ACC112 (cell line): ENCODE measurements at regions not wholly inside any gene's neighbourhood (a gene's known extent, or its start where the extent isn't known, plus 50 kb on each side); places are given as distances from the start of the nearest gene placed in this dataset.

Experiments used
- H2AFZ ChIP-seq: fragments of 200-600 bp; sonication (generic); one replicate; pipeline ENCODE4 v1.6.0; 2017; ENCODE audit warnings: antibody characterized with exemption, low read length; ENCODE audit not compliant: unreplicated experiment
- H3K27ac ChIP-seq: fragments of 200-600 bp; sonication (generic); 2 replicates; pipeline ENCODE4 v1.5.1; 2014; ENCODE audit warnings: low read depth, mild to moderate bottlenecking, antibody characterized with exemption, low read length, moderate library complexity
- H3K27me3 ChIP-seq: fragments of 200-600 bp; sonication (generic); 2 replicates; pipeline ENCODE4 v1.6.1; 2014; ENCODE audit warnings: mild to moderate bottlenecking, antibody characterized with exemption, low read length, moderate library complexity, mixed read lengths; ENCODE audit not compliant: insufficient read depth
- H3K36me3 ChIP-seq: fragments of 200-600 bp; sonication (generic); 2 replicates; pipeline ENCODE4 v1.6.1; 2016; ENCODE audit warnings: mild to moderate bottlenecking, antibody characterized with exemption, low read length, moderate library complexity, mixed read lengths; ENCODE audit not compliant: insufficient read depth
- H3K4me1 ChIP-seq: fragments of 200-600 bp; sonication (generic); one replicate; pipeline ENCODE4 v1.6.1; 2016; ENCODE audit warnings: low read length, mixed read lengths; ENCODE audit not compliant: insufficient read depth, unreplicated experiment, control insufficient read depth
- H3K4me3 ChIP-seq: fragments of 200-600 bp; sonication (generic); 2 replicates; pipeline ENCODE4 v1.5.1; 2014; ENCODE audit warnings: mild to moderate bottlenecking, low read depth, low read length
- H3K79me2 ChIP-seq: fragments of 200-600 bp; sonication (generic); one replicate; pipeline ENCODE4 v1.6.0; 2016; ENCODE audit warnings: low read length; ENCODE audit not compliant: control insufficient read depth, unreplicated experiment, insufficient read depth

GRCh38 chr3:159216311-159216710 lies 414.5 kb downstream of the MFSD1 start:
- H3K27me3 ChIP-seq, result no peaks in the 10 kb centered on the region
- H3K79me2 ChIP-seq, result no peaks in the 10 kb centered on the region

DNA sequence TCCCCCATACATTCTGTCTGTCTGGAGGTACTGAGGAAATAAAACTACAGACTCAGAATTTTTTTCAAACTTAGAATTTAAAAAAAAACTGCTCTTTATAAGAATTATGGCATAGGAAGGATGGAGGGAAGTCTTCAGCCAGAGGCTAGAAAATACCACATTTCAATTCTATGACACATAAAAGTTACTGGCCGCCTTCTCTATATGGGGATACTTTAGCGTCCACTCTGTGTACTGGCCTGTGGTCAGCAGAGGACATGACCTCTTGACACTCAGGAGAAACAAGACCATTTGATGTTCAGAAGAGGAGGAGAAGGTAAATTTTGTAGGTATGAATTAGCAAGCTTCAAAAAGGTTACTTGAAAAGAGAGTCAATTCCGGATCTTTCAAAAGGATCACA lies 417.4 kb downstream of the MFSD1 start:
- no peaks in the 10 kb centered on the region for H3K79me2 ChIP-seq
- no peak overlapping the region for H3K4me3 ChIP-seq
- H3K27ac ChIP-seq, result no peak overlapping the region
- no peaks in the 10 kb centered on the region for H3K27me3 ChIP-seq
- no peaks in the 10 kb centered on the region for H3K36me3 ChIP-seq
- no peaks in the 10 kb centered on the region for H3K4me1 ChIP-seq
- no peak overlapping the region for H2AFZ ChIP-seq

More at GRCh38 chr3:159216311-159216710, 414.5 kb downstream of the MFSD1 start:
- no peaks in the 10 kb centered on the region for H3K4me1 ChIP-seq
- H3K4me3 ChIP-seq, result no peak overlapping the region
- H2AFZ ChIP-seq, result no peak overlapping the region
- no peaks in the 10 kb centered on the region for H3K36me3 ChIP-seq
- no peak overlapping the region for H3K27ac ChIP-seq

DNA sequence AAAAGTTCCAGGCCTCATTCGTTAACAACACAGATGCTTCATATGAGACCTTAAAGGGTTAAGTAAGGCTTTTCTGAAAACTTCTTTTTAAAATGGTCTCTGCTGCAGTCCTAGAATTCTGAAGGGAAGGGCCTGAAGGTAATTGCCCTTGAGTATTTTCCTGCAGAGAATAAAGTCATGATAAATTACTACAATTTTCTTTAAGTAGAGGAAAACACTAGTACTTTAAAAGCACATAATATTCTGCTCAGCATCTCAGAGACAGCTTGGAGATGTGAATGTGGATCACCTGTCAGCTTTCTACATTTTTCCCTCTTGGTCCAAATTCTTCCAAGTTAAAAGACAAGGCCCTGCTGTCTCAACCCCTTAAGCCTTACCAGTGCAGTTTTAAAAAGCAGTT lies 419.5 kb downstream of the MFSD1 start:
- H3K4me3 ChIP-seq, result no peak overlapping the region
- H2AFZ ChIP-seq, result no peak overlapping the region
- H3K27me3 ChIP-seq, result no peaks in the 10 kb centered on the region
- no peak overlapping the region for H3K27ac ChIP-seq
- H3K36me3 ChIP-seq, result no peaks in the 10 kb centered on the region
- H3K79me2 ChIP-seq, result no peaks in the 10 kb centered on the region
- no peaks in the 10 kb centered on the region for H3K4me1 ChIP-seq

DNA sequence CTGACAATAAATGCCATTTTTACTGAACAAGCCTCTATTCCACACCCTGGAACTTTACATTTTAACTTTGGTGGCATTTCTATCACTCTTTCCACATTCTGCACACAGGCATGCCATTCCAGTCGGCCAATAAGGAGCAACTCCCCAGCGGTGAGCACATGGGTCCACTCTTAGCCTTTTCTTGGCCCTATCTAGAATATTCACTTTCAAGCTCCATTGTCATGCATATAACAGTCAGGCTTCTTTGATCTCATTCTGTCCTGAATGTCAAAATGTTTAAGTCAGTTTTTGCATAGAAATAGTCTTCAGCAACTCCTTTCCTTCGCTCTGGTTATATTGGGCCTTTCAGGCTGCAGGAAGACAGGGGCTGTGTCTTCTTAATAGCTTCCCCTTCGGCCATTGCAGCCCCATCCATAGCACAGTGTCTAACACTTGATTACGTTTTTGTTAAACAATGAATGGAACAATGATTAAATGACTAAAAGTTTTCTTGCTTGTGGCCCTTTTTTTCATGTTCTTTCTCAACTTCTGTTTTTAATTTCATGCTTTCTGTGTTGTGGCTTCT lies 427.3 kb downstream of the MFSD1 start:
- H2AFZ ChIP-seq, result no peak overlapping the region
- no peak overlapping the region for H3K27ac ChIP-seq
- no peaks in the 10 kb centered on the region for H3K27me3 ChIP-seq
- no peak overlapping the region for H3K4me3 ChIP-seq
- peaks cover 4% of the 10 kb centered on the region for H3K4me1 ChIP-seq
- no peaks in the 10 kb centered on the region for H3K79me2 ChIP-seq
- H3K36me3 ChIP-seq, result no peaks in the 10 kb centered on the region

DNA sequence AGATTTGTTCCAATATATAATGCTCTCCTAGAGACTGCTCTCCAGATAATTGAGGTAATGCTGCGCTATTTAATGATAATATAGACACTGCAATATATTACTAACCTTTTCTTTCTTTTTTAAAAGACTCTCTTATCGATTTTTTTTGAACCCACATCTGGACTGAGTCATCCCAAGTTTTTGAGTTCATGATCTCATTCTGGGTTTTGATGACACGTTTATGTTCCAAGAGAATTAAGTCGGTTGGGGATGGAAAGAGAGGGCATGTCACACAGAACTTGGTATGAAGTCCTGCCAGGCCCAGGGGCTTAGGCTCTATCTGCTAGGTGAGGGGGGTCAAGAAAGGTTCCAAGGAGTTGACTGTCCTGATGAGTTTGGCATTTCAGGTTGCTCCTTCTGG lies 431.1 kb downstream of the MFSD1 start:
- no peaks in the 10 kb centered on the region for H3K36me3 ChIP-seq
- H3K27ac ChIP-seq, result no peak overlapping the region
- no peak overlapping the region for H3K4me3 ChIP-seq
- H2AFZ ChIP-seq, result no peak overlapping the region
- peaks cover 4% of the 10 kb centered on the region for H3K4me1 ChIP-seq
- no peaks in the 10 kb centered on the region for H3K79me2 ChIP-seq
- H3K27me3 ChIP-seq, result no peaks in the 10 kb centered on the region

- no peak overlapping the region for H2AFZ ChIP-seq
- H3K36me3 ChIP-seq, result no peaks in the 10 kb centered on the region
- H3K27ac ChIP-seq, result no peak overlapping the region
- H3K79me2 ChIP-seq, result no peaks in the 10 kb centered on the region
- H3K4me1 ChIP-seq, result peaks cover 4% of the 10 kb centered on the region
- no peaks in the 10 kb centered on the region for H3K27me3 ChIP-seq
- H3K4me3 ChIP-seq, result no peak overlapping the region
These were observed 431.9 kb downstream of the MFSD1 start for GRCh38 chr3:159233734-159234133.

GRCh38 chr3:159234306-159234705 lies 432.5 kb downstream of the MFSD1 start:
- H3K27ac ChIP-seq, result no peak overlapping the region
- H3K36me3 ChIP-seq, result no peaks in the 10 kb centered on the region
- no peaks in the 10 kb centered on the region for H3K79me2 ChIP-seq
- H3K4me1 ChIP-seq, result peaks cover 4% of the 10 kb centered on the region
- no peaks in the 10 kb centered on the region for H3K27me3 ChIP-seq
- no peak overlapping the region for H2AFZ ChIP-seq
- no peak overlapping the region for H3K4me3 ChIP-seq

- Histone ChIP-seq H2AFZ (no peak overlapping the region), H3K4me1 (peaks cover 4% of the 10 kb centered on the region), H3K27ac (no peak overlapping the region), H3K4me3 (no peak overlapping the region), H3K27me3 (no peaks in the 10 kb centered on the region), H3K79me2 (no peaks in the 10 kb centered on the region), H3K36me3 (no peaks in the 10 kb centered on the region)
These were observed 434.5 kb downstream of the MFSD1 start for GRCh38 chr3:159236321-159236720.

GRCh38 chr3:159237226-159237625 lies 435.4 kb downstream of the MFSD1 start:
- Histone ChIP-seq H3K27ac (no peak overlapping the region), H3K4me3 (no peak overlapping the region), H3K27me3 (no peaks in the 10 kb centered on the region), H3K4me1 (peaks cover 4% of the 10 kb centered on the region), H3K79me2 (no peaks in the 10 kb centered on the region), H2AFZ (no peak overlapping the region), H3K36me3 (no peaks in the 10 kb centered on the region)

DNA sequence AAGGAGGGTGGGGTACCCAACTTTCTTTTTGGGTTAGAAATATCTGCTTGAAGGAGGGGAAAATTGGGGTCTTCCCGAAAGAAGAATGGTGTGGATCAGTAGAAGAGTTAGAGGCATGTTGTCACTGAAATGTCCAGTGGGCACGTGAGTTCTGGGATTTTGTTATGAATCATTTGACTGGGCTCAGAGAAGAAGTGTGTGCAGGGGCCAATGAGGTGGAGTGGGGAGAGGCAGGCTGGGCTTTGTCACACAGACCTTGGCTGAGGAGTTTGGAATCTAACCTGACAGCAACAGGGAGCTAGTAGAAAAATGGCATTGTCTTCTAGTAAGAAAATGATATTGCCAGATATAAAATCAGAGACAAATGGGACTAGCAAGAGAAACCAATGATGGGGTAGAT lies 436.8 kb downstream of the MFSD1 start:
- Histone ChIP-seq H3K79me2 (no peaks in the 10 kb centered on the region), H3K4me3 (no peak overlapping the region), H3K4me1 (peaks cover 4% of the 10 kb centered on the region), H3K27ac (no peak overlapping the region), H3K27me3 (no peaks in the 10 kb centered on the region), H3K36me3 (no peaks in the 10 kb centered on the region), H2AFZ (no peak overlapping the region)

DNA sequence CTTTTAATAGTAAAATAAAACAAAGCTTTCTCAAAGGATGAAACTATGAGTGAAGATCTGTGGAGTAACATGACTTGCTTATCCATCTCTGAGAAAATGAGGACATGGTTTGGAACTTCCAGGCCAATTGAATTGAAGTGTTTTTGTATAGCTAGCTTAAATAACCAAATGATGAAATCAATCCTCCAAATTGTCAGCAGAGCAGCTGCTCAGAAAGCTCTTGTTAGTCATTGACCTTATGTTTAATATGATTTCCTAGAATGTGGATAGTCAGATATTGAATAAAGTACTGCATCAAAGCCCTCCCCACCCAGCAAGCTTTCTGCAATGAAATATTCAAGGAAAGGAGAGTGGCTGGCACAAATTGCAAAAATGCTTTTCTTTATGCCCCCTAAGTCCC lies 437.2 kb downstream of the MFSD1 start:
- Histone ChIP-seq H3K27ac (no peak overlapping the region), H3K36me3 (no peaks in the 10 kb centered on the region), H3K4me1 (peaks cover 2% of the 10 kb centered on the region), H3K79me2 (no peaks in the 10 kb centered on the region), H2AFZ (no peak overlapping the region), H3K4me3 (no peak overlapping the region), H3K27me3 (no peaks in the 10 kb centered on the region)
